ENCODE measurements at regions not wholly inside any gene's neighbourhood (a gene's known extent, or its start where the extent isn't known, plus 50 kb on each side); places are given as distances from the start of the nearest gene placed in this dataset.
A peak's percentile ranks its signal among the peaks of the same experiment; 100 is the strongest.

DNA sequence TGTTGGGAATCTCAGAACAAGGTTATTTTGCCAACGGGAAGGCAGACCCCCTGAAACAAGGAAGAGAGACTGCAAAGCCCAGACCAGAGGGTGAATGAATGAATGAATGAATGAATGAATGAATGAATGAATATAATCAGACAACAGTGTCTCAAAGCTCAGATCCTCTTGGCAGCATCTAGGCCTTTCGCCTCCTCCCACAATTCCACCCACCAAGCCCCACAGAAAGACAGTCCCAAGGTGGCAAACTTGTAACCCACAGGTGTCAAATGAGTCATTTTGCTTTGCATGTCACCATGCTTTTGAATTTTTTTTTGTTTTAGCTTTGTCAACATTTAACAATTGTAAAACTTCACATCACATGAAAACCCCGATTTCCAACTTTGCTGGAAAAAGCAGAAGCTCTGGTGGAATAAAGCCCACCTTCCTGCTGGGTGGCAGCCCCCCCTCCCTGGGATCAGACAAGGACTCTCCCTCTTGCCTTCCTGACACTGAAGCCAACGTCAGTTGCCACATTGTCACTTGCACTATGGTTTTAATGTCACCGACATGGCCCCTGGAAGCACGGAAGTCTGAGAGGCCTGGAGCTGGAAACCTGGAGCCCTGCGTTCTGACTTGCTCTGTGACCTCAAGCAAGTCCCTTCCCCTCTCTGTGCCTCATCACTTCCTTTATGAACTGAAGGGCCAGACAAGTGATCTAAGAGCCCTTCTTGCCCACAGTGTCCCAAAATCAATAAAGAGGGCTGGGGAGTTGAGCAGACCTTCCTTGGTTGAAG lies 134.6 kb upstream of the RUNX3 start (continued):
- no peak for TF ChIP-seq ARID4A (CRISPR knock-in tag; IDR thresholded peaks at IDR 0.05; ENCODE audit: borderline replicate concordance)

DNA sequence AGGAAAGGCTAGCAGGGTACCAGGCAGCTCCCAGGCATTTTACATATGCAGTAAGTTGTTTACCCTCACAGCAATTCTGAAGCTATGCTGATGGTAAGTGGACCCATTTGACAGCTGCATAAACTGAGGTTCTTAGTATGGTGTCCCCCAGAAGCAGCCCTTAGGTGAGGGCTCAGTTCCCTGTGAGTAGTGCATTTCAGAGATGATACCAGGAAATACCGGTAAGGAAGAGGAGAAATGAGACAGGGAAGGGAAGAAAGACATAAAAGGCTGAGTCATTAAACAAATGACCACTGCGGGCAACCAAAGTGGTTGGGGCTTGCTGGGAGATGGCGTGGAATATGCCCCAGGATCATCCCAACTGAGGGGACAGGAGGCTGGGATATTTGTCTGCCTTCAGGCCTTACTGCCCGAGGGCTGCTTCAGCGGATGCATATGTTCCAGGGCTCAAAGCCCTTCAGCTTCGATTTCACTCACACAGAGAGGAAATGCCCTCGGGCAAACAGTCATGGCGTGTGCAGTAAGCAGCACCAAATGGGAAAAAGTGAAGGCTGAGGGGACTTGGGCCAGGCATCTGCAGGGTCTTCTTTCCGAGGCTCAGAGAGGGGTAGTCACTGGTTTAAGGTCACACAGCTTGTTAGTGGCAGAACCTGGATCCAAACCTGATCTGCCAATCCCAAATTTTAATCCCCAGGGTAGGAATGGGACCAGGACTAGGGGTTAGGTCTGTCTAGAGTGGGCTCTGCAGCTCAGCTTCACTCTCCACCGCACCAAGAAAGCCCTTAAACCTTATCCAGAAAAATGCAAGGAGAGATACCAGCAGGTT lies 133.7 kb upstream of the RUNX3 start:
- Histone ChIP-seq H3K36me3 (replicated peaks in 1 of 2; ENCODE audit: control insufficient read depth in 1 of 2, insufficient read depth in 2 of 2, low read length in 2 of 2) (no peaks in the 10 kb centered on the region), H3K4me2 (ENCODE audit: low read depth, low read length) (no peak overlapping the region), H3K27ac (ENCODE audit: extremely low read length, insufficient read depth, low read length) (no peak overlapping the region), H3K4me1 (ENCODE audit: insufficient read depth, low read length) (no peaks in the 10 kb centered on the region), H3K9ac (ENCODE audit: insufficient read depth, low read depth, low read length) (no peak overlapping the region), H4K20me1 (ENCODE audit: insufficient read depth, low read length) (no peaks in the 10 kb centered on the region), H3K4me3 (replicated peaks in 1 of 3; ENCODE audit: insufficient read depth in 1 of 3, low read depth in 2 of 3, low read length in 3 of 3) (no peak overlapping the region), H3K27me3 (ENCODE audit: control insufficient read depth in 1 of 2, insufficient read depth in 2 of 2, low read length in 2 of 2) (peaks cover 3 to 25% of the 10 kb centered on the region in 2 experiments; a peak in 3 of 5 replicates), H3K9me3 (ENCODE audit: low read length) (no peaks in the 10 kb centered on the region), H2AFZ (ENCODE audit: low read length) (no peak overlapping the region), H3K79me2 (ENCODE audit: insufficient read depth, low read length) (no peaks in the 10 kb centered on the region)
- CTCF ChIA-PET (ENCODE audit: low intra/inter-chr PET ratio, low total read pairs) = no interaction called here
- no peak for DNase-seq (ENCODE audit: low spot score)
- no peak for ATAC-seq
- intact Hi-C loops (cut with micrococcal nuclease; ENCODE audit: unreplicated experiment) = no loop called here
- POLR2A ChIA-PET = no interaction called here
- no TSS peak for BruUV-seq (replicated peaks)
- no peak for FAIRE-seq
- in situ Hi-C loops (cut with HindIII; ENCODE audit: extremely low pct_ligation_motif_present, low pct_unique_long_range_greater_than_20kb) = no loop called here
- 26% methylated on average over 4 of the region's 10 CpGs for WGBS (ENCODE audit: low lambda C conversion rate)
- TF ChIP-seq YY1 (IDR thresholded peaks at IDR 0.05; ENCODE audit: insufficient read depth, insufficient replicate concordance, low read depth, low read length) (no peak), KAT8 (CRISPR knock-in tag; IDR thresholded peaks at IDR 0.05) (no peak), NFE2L2 (IDR thresholded peaks at IDR 0.05; ENCODE audit: low read length) (peak; percentile 63), ZNF768 (CRISPR knock-in tag; IDR thresholded peaks at IDR 0.05) (peak; percentile 90), ZNF629 (CRISPR knock-in tag; conservative IDR thresholded peaks at IDR 0.05) (peak; percentile 85), ZMYM2 (CRISPR knock-in tag; IDR thresholded peaks at IDR 0.05) (no peak), ZNF225 (CRISPR knock-in tag; IDR thresholded peaks at IDR 0.05) (no peak), ERF (CRISPR knock-in tag; IDR thresholded peaks at IDR 0.05) (no peak), ZKSCAN5 (CRISPR knock-in tag; IDR thresholded peaks at IDR 0.05) (no peak), RXRB (CRISPR knock-in tag; IDR thresholded peaks at IDR 0.05; ENCODE audit: borderline replicate concordance) (no peak), BCL3 (CRISPR knock-in tag; IDR thresholded peaks at IDR 0.05) (no peak), MAFK (conservative IDR thresholded peaks at IDR 0.05 in 1 of 2, IDR thresholded peaks at IDR 0.05 in 1 of 2; ENCODE audit: low read length in 2 of 2) (0 out of 4 replicates have a peak, but pooled peaks of 1 of the 2 experiments have one; percentile 15), THRA (CRISPR knock-in tag; IDR thresholded peaks at IDR 0.05; ENCODE audit: borderline replicate concordance) (no peak), ZNF619 (CRISPR knock-in tag; IDR thresholded peaks at IDR 0.05) (no peak)

Measured in HepG2 (cell line).